Activated CD8-positive, alpha-beta memory T cell treated with anti-CD3 and anti-CD28 coated beads for 24 hours (primary cell): ENCODE measurements at regions not wholly inside any gene's neighbourhood (a gene's known extent, or its start where the extent isn't known, plus 50 kb on each side); places are given as distances from the start of the nearest gene placed in this dataset.

ENCODE experiments used
- DNase-seq: peaks from one replicate; pipeline ENCODE4 v3.0.0-alpha.2; 2020

DNA sequence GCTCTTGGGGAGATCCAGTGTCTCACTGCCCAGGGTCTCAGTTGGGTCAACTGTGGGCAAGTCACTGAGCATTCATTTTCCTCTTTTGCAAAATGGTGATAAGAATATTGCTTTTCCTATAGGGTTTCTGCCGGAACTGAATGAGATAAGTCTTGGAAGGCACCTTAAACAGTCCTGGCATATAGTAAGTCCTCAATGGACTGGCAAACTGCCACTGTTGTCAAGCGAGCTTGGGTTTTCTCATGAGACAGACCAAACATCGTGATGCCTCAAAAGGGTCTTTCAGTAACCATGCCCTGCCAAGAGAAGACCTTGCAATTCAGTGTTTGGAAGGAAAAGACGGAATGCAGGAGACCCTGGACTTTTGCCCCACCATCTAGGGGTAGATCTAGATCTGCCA lies 251.5 kb downstream of the WDR11 start:
- DNase-seq = no peak

DNA sequence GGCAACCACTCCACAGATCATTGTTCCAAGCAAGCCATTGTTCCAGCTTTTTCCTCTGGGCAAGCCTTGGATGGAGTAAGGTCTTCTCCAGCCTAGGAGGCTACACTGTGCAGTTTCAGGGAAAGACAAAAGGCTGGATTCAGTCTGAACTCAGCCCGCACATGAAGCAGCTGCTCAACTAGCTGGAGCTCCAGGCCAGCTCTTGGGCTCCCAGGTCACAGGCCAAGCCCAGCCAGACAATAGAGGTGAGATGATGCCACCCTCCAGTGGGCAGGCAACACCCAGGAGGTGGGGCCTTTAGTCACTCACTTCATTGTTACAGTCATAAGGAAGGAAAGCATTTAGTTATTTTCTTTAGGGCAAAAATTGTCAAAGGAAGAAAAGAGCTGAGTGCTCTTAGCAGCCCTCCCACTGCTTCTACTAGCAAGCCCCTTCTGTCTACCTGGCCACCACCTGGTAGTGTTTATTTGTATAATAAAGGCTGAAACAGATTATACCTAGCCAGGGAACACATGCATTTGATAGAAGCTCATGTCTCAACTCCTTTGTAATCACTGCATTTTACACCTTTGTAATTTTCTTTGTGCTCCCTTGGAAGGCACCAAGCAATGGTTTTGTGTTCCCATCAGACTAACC lies 253.4 kb downstream of the WDR11 start:
- no peak for DNase-seq

DNA sequence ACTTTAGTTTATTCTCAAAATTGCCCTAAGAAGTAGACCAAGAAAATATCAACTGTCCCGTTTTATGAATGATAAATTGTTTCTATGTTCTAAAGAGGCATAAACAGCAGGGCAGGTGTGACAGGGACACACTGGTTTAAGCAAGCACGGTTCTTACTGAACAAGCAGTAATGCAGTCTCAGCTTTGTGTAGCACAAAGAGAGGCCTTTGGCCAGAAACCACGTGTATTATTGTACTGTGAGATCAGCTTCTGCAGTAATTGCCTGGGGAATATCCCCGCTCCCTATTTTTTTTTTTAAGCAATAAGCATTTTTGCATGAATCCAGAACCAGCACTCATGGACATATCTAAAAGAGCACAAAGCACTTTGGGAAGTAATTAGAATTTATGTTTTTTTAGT lies 255.4 kb downstream of the WDR11 start:
- DNase-seq = no peak

DNA sequence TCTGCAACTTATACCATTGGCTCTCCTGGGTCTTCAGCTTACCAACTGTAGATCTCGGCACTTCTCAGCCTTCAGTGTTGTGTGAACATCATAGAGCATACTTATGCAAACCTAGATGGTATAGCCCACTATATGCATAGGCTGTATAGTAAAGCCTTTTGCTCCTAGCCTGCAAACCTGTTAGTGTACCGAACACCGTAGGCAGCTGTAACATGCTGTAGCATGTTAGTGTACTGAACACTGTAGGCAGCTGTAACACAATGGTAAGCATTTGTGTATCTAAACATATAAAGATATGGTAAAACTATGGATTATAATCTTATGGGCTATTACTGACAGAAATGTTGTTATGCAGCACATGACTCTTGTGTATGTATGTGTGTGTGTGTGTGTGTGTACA lies 256.9 kb downstream of the WDR11 start:
- no peak for DNase-seq

DNA sequence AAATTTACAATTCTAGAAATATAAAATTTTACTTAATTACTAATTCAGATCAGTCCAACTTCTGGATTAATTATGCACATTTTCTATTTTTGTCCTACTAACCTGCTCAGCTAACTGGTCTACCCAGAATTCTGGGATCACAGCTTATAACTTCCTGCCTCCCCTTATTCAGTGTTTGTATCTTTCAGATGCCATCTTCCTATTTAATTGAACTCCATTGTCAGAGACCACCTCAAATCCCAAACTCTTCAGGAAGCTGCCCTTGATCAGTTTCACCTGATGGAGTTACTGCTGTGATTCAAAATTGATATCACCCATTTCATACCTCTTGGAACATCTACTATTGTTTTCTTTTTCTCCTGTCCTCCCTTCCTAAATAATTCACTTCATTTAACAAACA lies 259.2 kb downstream of the WDR11 start:
- no peak for DNase-seq

DNA sequence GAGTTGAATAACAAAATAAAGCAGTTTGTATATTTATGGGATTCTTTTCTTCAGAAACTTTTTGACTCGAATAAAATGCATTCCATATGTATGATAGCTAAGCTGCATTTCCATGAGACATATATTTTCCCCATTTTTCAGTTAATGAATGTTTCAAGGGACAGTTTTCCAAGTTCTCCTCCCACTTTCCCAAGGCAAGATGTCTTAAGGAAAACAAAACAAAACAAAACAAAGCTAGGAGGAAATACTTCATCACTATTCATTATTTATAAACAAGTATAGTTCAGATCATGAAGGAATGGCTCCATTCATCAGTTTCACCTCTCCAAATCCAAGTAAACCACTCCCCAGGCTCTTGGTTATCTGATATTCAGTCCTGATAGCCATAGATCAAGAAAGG lies 261.0 kb downstream of the WDR11 start:
- DNase-seq = no peak

DNA sequence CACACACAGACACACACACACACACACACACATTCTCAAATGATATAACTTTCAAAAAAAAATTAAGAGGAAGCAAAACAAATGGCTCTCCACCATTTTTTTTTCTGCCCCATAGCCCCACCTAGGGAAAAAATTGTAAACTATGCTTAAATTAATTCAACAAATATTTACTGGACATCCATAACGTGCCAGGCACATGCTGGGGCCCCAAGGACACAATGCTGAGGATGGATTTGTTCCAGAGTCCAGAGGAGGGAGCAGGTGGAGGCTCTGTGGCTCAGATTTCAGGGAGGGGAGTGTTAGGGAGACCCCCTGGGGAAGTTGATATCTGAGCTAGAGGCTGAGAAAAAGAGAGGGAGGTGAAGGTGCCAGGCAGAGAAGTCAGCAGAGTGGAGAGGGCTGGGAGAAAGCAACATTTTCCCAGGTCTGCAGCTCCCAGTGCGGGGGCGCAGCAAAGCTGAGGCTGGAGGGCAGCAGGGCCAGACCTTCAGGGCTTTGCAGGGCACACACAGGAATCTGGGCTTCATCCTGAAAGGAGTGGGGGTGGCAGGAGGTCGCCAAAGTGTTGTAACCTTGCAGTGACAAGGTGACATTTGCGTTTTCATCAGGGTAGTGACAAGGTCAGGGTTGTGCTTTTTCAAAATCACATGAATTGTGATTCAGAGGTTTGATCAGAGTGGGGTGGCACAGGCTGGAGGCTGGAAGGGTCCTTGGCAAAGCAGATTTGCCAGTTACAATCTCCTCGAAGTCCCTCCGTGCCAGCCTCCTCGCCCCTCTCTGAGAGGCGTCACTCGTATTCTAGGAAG lies 261.6 kb downstream of the WDR11 start:
- DNase-seq = no peak

DNA sequence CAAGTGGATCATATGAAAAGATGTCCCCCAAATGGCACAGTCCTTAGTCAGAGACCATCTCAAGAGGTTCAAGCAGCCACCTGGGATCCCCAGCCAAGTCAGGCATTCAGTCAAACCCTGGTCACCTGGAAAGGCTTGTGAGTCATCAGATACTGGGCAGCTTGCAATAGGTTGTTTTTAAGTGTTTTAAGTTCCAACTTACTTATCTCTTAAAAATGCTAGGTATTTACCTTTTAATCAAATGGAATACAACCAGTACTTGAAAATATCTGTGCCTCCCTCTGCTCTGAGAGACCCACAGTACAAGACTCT lies 262.2 kb downstream of the WDR11 start:
- no peak for DNase-seq

DNA sequence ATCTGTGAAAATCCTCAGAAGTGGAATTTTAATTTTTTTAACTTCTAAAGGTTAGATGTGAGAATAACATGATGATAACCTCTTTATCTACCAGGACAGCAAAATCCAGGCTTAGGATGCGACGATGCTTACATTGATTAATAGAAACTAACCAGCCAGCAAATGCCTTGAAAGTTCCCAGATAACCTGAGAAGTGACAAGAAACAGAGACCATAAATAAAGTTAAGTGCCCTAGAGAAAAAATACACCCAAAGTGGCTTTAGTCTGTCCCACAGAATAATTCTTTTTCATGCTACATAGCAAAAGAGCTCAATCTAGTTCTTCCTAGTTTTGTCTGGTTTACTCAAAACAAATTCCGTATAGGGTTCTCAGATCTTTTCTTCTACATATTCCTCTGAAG lies 262.7 kb downstream of the WDR11 start:
- no peak for DNase-seq

DNA sequence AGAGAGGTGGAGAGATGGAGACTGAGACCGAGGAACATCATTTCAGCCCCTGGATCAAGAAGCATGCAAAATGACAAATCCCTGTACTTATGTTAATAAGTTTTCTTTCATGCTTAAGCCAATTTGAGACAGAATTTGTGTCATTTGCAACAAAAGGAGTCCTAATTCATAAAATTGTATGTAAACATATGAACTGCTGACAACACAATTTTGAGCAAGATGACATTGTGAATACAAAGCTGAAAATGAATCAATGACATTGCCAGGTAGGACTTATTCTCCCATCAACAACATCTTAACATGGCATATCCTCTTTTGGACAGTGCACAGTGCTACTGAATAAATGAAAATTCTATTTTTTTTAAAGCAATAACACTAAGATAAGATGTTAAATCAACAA lies 264.0 kb downstream of the WDR11 start:
- DNase-seq = no peak

DNA sequence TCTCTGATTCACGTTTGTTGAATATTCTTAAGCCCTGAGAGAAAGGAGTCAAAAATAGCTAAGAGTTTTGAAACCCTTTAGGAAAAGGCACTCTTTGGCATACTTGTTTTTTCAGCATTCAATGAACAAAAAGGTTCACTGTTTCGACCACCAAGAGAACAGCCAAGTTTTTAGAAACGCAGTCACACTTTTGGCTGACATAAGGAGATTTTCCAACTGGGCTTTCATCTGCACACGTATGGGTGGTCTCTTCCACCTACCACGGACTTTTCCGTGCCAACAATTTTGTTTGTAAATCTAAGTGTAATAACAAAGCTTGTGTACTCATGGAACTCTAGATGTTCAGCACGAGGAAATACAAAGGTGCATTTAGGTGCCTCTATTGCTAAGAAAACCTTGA lies 270.3 kb downstream of the WDR11 start:
- no peak for DNase-seq

DNA sequence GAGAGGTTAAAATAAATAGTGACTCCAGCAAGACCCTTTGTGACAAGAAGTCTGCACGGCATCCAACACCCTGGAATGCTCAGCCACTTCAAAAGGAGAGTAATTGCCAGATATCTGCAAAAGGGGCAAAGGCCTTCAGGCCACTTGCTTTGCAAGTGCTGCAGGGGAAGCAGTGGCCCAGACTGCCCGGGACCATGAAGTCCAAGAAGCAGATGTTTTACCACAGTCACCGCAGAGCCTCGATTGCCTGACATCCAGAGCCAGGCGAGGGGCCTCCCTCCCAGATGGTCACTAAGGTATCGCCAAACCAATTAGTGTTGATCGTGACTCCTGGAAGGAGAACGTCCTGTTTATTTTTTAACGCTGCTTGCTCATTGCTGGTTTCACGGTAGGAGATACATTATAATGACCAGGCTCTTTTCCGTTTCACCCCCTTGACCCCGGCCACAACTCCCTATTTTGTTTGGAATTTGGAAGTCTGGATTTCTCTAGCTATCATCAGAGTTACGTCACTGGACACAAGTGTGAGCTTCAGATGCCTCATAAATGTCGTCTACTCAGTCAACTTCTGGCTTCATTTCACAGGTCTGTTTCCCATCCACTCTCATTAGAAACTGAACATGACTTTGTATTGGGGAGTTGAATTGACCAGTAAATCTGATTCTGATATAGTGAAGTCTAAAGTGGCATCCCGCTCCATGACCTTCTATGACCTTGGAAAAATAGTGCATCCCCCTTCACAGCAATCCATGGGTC lies 276.2 kb downstream of the WDR11 start:
- DNase-seq = no peak

DNA sequence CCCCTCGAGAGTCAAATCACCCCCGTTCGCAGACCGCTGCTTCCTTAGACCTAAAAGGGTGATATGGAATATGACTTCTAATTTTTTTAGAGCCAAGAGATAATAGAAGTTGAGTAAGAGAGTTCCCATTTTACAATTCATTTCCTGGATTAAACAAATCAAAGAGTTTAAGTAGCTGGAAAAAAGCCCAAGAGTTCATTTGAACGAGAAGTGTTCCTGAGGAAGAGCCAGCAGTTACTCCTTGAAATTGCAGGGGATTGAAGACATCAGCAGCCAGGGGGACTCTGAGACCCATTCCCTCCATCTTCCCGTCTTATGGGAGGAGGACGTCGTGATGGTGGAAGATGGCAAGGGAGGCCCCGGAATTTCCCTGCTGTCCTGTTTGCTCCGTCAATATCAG lies 277.0 kb downstream of the WDR11 start:
- no peak for DNase-seq

DNA sequence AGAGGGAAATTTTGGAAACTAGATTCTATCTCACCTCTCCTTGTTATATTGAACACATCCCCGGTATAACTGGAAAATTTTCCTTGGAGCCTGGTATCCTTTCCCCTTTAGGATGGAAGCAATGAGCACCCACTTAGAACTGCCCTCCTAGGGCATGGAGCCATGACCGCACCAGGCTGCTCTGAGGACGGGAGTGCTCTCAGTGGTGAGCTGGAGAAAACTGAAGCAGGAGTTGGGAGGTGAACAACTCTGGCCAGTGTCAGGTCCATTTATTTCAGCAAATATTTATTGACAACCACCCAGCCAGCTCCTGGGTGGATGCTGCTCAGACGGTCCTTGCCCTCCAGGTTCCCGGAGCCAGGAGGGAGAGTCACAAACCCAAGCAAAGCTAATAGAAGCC lies 278.1 kb downstream of the WDR11 start:
- no peak for DNase-seq

DNA sequence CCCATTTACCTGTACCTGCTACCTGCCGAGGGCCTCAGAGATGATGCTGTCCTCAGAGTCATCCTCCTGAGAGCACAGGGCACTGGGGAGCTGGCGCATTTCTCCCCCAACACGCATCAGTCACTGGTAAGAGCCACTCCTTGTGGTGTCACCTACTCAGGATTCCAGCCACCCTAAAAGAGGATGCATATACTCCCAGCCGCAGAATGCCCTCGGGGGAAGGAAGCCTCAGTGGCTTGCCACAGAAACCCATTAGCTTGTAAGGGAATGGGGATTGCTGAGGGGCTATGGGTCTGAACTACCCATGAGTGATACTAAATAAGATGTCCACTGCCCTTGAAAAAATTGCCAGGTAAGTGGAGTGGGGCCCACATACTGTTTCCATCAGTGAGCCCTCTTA lies 279.2 kb downstream of the WDR11 start:
- no peak for DNase-seq

DNA sequence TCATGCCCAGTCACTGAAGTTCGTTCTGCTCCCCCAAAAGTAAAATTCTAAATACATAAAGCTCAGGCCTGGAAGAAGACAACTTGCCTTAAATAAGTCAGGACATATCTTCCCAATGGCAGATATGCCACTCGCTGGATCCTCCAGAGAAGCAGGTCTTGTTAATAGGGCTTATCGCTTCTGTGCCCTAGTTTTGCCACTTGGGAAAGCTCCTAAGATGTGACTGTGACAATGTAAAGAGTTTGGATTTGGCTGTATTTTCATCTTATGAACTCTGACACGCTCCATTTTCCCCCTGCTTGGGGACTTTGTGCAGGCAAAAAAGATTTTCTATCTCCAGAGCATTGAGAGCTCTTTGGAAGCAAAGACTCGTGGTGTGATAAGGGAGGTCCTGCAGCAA lies 279.9 kb downstream of the WDR11 start:
- no peak for DNase-seq

DNA sequence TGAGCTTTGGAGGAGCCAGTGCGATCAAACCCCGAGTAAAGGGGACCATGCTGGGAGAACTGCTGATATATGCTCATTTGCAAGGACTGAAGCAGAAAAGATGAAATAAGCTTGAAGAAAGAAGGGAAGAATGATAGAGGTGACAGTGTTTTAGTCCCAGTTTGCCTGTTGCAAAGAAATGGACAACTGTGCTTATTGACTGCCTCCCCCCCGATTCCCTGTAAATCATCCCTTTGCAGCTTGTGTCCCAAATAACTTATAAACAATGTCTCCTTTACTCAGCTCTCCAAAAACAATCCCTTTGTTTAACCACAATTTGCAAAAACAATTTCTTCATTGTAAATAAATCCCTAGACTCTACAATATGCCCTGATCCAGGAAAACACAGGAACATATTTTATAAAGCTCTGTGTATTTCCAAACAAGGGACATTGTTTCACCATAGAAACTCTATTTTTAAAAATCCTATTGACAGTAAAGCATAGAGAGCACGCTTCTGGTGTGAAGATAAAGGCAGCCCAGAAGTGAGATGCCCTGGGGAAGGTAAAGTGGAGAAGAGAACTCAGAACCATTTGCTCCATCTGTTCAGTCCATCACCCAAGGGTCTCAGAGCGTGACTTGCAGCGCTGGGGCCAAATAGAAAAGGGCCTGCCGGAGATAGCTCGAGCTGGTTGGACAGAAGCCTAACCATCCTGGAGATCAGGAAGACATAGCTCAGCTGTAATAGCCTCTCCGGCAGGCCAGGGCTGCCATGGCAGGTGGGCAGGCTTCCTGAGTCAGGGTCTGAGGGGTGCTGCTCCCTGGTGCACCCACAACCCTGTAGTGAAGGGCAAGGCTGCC lies 280.5 kb downstream of the WDR11 start:
- no peak for DNase-seq

DNA sequence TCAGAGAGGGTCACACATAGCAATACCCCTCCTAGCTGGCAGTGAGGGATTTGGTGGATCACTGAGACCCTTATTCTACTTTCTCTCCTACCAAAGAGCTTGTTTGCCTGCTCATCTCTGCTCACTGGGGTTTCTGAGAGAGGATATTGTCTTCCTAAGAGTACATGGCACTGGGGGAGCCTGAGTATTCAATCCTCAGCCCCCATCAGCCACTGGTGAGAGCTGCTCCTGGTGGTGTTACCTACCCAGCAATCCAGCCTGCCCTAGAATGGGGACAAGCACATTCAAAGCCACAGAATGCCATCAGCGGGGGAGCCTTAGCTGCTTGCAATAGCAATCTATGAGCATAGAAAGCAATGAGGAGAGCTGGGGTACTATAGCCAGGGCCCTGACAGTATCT lies 281.1 kb downstream of the WDR11 start:
- no peak for DNase-seq

DNA sequence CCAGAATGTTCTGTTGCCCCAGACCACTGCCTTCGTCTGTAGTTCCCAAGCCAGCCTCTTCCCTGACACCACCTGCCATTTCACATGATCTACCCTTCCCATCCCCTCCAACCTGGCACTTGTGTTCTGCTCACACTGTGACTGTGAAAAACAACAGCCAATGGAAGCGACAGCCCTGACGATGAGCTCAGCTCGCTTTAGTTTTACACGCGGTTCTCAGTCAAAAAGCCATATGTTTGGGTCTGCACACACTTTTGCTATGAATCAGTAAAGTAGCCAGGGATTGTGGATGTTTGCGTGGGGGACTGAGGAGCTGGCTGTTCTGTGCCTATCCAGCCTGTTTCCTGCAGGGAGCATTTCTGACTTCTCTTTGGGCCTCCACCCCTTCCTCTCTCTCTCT lies 282.7 kb downstream of the WDR11 start:
- no peak for DNase-seq

DNA sequence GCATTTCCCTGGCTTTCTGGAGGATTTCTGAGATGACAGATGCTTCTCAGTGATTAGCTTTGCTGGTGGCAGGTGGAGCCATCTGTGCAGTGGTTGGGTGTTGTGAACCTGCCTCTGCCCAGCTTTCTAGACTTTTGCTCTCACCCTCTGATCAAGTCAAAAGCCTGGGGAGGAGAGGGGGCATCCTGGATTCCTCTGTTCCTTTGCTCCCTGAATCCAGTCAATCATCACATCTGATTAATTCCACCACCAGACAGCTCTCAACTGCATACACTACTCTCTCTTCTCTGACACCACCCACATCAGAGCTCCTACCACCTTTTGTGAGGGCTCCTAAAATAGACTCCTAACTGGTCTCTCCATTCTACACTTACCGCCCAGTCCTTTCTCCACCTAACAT lies 283.5 kb downstream of the WDR11 start:
- no peak for DNase-seq

DNA sequence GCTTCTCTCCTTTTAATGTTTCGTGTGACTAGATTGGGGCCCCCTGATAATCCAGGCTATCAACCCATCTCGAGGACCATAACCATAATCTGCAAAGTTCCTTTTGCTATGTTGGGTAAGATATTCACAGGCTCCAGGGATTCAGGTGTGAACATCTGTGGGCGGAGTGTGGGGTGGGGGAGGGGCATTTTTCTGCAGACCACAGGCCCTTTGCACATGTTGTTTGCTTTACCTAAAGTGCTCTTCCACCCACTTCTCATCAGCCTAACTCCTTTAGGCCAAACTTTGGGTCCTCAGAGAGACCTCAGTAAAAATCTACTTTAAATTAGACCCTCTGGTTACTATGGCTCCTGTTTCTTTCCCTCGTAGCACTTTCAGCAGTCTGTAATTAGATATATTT lies 284.4 kb downstream of the WDR11 start:
- no peak for DNase-seq

DNA sequence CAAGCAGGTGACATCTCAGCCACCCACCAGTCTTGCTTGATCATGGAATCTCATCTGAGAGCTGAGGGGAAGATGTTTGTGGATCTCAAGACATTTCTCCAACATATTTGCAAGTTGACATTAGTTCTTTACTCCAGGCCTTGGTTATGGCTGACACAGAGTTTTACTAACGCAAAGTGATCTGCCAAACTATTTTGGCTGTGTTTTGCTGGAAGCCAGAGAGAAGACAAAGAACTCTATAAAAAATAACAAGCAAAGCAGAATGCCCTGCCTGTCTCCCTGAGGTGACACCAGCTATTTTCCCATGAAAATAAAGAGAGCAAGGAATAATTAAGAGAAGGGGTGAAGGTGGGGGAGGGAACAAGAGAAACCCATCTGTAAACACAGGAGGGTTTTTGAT lies 286.4 kb downstream of the WDR11 start:
- DNase-seq = no peak

DNA sequence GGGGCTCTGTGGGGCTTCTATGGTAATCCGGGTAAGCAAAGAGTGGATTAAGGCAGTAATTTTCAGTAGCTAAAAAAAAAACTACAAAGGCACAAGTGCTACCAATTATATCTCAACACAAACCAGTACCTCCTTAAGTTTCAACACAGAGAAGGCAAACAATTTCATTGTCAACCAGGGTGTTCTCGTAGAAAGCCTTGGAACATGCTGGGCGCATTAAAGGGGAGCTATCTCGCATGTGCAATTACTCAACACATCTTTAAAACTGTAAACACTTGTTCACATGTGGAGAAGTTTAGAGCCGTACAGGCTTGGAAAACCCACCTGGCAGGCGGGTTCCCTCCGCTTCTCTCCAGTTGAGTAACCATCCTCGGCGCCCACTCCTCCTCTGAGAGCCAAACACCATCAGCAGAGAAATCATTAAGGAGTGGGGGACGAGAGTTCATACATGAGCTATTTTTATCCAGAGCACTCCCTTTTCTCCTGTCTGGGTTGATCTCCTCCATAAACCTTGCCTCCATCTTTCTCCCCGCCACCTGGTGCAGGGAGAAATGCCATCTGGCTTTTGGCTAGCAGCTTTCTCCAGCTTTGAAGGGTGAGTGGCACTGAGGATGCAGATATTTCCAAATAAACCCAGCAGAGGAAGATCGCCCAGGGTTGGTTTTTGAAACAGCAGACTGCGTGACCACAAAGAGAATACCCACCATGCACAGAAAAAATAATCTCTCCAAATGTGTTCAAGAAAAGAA lies 287.1 kb downstream of the WDR11 start:
- DNase-seq = no peak
